Activated T-cell treated with anti-CD3 and anti-CD28 coated beads for 48 hours (primary cell): ENCODE measurements at regions not wholly inside any gene's neighbourhood (a gene's known extent, or its start where the extent isn't known, plus 50 kb on each side); places are given as distances from the start of the nearest gene placed in this dataset.
A peak's percentile ranks its signal among the peaks of the same experiment; 100 is the strongest.
"Not testable (repeated sequence)": the region's sequence is repeated elsewhere in the genome, so short reads cannot be mapped to it uniquely, and the experiment has no call there.

Experiments used
- DNase-seq: peaks from one replicate; pipeline ENCODE4 v3.0.0-alpha.2; 2020; ENCODE audit warnings: low read depth

DNA sequence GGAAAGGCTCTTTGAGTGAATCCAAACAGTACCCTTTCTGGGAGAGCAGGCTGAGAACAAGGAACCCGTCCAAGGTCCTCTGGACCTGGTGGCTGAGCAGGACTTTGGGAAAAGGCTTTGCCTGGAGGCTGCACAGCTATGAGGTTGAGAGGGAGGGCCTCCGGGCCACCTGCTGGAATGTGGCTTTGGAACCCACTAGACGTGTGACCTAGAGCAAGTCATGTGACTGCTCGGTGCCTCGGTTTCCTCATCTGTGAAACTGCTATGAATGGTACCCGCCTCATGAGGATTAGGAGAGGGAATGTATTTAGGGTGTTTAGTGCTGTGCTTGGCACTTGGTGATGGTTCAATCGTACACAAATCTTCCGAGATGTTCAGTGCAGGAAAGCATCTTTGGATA, 50.4 kb downstream of the HAPSTR1 start:
- DNase-seq: no peak

DNA sequence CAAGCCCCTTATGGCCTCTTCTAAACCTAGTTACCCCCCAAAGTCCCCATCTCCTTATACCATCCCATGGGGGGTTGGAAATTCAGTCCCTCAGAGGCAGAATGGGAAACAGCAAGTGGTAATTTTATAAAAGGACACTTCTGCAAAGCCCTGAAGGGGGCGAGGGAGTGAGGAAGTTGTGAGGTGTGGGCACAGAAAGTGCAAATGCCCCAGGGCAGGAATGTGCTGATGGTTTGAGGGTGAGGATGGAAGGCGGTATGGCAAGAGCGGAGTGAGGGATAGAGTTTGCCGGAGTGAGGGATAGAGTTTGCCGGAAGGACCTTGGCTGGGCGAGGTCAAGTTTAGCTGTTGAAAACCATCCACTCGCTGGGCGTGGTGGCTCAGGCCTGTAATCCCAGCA, 52.7 kb downstream of the HAPSTR1 start:
- DNase-seq: no peak

DNA sequence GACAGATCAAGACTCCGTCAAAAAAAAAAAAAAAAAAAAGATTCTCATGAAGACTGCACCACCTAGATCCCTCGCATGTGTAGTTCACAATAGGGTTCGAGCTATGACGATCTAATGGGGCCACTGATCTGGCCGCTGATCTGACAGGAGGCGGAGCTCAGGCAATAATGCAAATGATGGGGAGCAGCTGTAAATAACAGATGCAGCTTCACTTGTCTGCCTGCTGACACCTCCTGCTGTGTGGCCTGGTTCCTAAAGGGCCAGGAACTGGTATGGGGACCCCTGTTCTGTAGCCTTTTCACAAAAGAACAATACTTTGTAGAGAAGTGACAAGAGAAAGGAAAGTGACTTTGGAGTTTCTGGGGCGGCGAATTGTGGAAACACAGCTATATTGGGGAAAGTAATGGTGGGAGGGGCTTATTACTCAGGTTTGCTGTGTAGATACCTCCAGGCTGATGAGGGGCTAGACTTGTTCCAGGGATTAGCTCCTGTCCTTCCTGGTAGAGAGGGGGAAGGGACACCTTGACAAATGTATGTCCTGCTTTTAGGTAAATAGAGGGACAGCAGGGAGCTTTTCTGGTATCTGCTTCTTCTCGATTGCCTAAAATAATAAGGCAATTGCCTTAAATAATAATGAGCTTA, 57.1 kb downstream of the HAPSTR1 start:
- no peak for DNase-seq

DNA sequence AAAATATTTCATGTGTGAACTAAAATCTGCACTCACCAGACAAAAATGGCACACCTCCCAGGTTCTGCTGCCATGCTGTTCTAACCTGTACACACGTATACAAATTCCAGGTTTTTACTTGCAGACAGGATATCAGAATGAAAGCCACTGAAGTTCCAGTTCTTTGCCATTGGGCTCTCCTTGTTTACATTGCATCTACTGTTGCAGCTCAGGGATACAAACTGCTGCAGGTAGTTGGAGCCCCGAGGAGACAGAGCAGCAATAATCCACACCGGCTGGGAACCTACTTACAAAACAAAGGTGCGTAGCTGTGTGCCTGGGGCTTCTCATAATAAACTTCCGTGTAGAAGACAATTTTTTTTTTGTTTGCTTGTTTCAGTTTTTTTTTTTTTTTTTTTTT, 59.6 kb downstream of the HAPSTR1 start:
- no peak for DNase-seq

DNA sequence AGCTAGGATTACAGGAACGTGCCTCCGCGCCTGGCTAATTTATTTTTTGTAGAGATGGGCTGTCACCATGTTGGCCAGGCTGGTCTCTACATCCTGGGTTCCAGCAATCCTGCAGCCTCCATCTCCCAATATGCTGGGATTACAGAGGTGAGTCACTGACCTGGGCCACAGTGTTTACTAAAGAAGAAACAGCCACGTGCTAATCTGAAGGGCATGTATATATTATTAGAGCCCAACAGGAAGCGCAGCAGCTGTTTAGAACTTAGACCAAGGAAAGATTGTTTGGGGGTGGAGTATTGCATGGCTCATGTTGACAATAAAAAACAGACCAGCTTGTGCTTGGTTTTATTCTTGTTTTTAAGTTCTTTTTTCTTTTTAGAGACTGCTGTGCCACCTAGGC, 60.2 kb downstream of the HAPSTR1 start:
- DNase-seq: no peak

DNA sequence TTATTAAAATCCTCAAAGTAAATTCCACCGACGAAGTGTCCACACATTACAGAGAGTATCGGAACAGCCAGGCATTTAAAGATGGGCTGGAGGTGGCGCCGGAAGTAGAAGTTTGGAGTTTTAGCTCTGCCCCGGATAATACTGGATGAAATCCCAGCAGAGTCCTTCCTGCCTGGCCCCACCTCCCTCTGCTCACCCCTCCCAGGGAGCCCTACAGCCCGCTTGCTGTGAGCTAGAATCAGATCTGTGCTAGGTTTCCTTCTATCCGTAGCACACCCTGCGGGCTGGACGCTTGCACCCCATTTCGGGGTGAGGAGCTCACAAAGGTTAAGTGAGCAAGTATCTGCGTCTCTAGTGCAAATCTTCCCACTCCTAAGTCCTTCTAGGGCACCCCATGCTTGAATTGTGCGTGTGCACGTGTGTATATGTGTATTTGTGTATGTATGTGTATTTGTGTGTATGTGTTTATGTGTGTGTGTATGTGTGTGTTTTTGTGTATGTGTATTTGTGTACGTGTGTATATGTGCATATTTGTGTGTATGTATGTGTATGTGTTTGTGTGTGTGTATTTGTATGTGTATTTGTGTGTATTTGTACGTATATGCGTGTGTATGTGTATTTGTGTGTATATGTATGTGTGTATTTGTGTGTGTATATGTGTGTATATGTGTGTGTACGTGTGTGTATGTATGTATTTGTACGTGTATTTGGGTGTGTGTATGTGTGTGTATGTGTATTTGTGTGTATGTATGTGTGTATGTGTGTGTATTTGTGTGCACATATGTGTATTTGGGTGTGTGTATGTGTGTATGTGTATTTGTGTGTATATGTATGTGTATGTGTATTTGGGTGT, 61.4 kb downstream of the HAPSTR1 start:
- no peak for DNase-seq

DNA sequence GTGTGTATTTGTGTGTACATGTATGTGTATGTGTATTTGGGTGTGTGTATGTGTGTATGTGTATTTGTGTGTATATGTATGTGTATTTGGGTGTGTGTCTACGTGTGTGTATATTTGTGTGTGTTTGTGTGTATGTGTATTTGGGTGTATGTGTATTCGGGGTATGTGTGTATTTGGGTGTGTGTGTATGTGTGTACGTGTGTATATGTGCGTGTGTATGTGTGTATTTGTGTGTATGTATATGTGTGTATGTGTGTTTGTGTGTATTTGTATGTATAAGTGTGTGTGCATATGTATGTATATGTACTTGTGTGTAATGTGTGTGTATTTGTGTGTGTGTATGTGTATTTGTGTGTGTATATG, 62.0 kb downstream of the HAPSTR1 start:
- DNase-seq: no peak

DNA sequence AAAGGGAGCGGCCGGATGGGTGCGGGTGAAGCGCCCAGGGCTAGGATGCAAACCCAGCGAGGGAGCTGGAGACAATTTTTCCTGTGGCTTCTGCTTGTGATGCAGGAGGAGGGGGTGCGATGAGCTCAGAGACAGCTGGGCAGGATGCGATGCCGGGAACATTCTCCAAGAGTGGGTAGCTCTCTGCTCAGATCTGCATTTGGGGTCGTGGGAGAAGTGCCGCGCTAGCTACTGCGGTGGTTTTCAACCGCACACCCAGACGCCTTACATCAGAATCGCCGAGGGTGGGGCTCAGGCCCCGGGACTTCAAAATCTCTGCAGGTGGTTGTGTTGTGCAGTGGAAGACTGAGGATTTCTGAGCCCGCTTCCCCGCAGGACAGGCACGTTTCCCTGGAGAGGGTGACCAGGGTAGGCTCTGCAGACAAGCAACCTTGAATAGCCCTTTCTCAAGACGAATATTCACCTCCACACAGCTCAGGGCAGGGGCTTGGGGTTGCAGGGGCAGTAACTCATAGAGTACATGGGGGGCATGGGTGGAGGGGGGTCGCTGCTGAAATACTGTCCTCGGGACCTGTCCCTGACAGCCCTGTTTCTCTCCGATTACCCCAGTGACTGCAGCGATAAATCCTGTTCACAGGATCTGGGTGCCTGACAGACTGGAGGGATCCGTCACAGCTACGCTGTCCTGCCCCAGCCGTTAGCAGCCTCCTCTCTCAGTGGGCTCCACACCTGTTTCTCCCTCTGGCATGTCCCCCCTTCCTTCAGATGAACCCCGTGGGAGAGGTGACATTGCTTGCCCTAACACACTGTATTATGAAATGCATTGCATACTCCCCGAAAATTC, 63.3 kb downstream of the HAPSTR1 start:
- no peak for DNase-seq

DNA sequence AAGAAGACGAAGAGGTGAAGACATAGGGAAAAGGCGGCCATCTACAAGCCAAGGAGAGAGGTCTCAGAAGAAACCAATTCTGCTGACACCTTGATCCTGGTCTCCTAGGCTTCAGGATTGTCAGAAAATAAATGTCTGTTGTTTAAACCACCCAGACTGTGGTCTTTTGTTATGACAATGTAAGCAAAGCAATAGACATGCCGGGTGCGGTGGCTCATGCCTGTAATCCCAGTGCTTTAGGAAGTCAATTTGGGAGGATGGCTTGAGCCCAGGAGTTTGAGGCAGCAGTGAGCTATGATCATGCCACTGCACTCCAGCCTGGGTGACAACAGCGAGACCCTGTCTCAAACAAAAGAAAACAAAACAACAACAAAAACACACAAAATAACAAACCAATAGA, 64.4 kb downstream of the HAPSTR1 start:
- no peak for DNase-seq

DNA sequence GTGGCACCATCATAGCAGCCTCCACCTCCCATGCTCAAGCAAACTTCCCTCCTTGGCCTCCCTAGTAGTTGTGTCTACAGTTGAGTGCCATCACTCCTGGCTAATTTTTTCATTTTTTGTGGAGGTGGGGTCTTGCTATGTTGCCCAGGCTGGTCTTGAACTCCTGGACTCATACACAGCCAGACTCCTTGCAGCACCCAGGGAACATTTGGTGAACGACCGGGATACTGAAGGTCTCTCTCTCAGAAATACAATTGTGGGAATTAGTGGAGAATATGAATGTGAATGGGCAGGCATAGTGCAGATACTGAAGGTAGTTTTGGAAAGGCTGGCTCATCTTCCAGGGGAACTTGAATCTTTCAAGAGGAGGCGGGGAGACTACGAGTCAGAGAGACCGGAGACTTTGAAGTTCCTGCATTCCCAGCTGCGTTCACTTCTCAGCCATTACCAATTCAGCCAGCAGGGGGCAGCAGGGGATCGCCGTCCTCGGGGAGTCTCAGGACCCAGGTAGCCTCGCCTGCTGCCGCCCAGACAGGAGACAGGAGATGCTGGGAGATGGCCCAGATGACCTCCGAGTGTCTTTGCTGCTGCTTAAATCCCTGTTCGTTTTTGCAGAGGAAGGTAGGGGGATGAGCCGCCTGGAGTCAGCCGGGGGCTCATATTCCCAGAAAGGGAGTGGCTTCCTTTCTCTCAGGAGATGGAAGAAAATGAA, 68.6 kb downstream of the HAPSTR1 start:
- peak; percentile 49 for DNase-seq

DNA sequence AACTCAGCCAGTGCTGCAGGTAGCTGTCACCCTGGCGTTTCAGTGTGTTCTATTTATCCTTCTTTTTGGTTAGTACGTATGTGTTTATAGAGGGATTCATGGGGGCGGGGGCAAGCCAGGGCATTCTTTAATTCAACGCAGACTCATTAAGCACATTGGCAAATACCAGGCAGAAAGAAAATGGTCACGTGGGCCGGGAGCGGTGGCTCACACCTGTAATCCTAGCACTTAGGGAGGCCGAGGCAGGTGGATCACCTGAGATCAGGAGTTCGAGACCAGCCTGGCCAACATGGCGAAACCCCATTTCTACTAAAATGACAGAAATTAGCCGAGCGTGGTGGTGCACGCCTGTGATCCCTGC, 69.1 kb downstream of the HAPSTR1 start:
- DNase-seq: no peak

DNA sequence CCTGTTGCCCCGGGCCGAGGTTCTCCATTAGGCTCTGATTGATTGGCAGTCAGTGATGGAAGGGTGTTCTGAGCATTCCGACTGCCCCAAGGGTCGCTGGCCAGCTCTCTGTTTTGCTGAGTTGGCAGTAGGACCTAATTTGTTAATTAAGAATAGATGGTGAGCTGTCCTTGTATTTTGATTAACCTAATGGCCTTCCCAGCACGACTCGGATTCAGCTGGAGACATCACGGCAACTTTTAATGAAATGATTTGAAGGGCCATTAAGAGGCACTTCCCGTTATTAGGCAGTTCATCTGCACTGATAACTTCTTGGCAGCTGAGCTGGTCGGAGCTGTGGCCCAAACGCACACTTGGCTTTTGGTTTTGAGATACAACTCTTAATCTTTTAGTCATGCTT, 74.2 kb downstream of the HAPSTR1 start:
- no peak for DNase-seq

DNA sequence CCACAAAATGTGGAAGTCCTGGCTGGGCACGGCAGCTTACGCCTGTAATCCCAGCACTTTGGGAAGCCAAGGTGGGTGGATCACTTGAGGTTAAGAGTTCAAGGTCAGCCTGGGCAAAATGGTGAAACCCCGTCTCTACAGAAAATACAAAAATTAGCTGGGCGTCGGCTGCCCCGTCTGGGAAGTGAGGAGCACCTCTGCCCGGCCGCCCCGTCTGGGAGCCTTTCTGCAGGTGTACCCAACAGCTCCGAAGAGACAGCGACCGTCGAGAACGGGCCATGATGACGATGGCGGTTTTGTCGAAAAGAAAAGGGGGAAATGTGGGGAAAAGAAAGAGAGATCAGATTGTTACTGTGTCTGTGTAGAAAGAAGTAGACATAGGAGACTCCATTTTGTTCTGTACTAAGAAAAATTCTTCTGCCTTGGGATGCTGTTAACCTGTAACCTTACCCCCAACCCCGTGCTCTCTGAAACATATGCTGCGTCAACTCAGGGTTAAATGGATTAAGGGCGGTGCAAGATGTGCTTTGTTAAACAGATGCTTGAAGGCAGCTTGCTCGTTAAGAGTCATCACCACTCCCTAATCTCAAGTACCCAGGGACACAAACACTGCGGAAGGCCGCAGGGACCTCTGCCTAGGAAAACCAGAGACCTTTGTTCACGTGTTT, 75.0 kb downstream of the HAPSTR1 start:
- DNase-seq: not testable (repeated sequence)

DNA sequence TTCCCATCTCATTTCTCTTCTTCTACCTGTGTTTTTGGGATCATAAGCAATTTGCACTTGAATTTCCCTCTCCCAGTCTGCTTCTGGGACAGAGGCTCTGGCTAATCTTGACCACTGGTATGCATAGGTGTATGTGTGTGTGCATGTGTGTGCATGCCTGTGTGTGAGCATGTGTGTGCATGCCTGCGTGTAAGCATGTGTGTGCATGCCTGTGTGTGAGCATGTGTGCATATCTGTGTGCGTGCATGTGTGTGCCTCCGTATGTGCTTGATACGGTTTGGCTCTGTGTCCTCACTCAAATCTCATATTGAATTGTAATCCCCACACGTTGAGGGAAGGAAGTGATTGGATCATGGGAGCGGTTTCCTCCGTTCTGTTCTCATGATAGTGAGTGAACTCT, 77.7 kb downstream of the HAPSTR1 start:
- no peak for DNase-seq

DNA sequence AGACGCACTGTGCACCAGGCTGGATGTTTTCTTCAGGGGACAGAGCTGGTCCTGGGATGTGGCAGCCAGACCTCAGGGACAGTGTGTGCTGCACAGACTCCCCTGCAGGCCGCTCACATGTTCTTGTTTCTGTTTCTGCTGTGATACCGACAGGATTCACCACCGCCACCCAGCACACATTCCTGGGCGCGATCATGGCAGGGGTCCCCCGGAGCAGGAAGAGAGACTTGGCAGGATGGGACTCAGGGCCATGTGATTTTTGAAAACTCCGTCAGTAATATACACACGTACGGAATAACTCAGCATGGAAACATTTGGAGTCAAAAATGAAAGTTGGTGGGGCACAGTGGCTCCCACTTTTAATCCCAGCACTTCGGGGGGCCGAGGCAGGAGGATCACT, 79.0 kb downstream of the HAPSTR1 start:
- DNase-seq: no peak

DNA sequence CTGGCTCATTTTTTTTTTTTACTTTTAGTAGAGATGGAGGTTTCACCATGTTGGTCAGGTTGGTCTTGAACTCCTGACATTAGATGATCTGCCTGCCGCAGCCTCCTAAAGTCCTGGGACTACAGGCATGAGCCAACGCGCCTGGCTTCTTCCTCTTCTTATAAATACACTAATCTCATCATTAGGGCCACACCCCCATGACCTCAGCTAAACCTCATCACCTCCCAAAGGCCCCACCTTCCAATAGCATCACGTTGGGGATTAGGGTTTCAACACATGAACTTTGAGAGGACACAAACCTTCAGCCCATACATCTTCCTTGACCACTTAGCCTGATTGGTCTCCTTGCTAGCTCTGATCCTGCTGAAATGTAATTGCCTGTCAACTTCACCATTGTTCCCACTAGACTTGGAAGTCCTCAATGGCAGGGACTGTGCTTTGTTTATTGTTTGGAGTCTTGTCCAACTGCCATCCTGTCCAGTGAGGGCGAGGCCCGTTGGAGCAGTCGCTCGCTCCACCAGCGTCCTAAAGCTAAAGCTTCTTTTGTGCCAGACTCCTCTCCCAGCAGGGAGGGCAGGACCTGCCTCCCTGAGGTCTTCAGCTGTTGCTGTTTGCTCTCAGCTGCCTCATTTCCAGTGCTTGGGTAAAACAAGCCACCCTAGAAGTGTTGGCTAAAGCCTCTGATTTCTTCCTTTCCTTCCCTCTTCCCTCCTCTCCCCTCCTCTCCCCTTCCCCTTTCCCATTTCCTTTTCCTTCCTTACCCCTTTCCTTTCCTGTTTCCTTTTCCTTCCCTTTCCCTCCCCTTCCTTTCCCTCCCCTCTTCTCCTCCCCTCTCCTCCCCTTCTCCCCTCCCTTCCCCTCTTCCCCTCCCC, 85.3 kb downstream of the HAPSTR1 start:
- DNase-seq: no peak

DNA sequence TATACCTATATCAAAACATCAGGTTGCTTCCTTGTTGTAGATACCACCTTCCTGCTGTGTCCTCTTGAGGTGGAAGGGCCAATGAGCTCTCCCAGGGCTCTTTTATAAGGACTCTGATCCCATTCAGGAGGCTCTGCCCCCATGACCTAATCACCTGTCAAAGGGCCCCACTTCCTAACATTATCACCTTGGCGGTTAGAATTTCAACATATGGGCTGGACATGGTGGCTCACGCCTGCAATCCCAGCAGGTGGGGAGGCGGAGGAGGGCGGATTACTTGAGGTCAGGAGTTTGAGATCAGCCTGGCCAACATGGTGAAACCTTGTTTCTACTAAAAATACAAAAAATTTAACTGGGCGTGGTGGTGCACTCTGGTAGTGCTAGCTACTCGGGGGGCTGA, 86.4 kb downstream of the HAPSTR1 start:
- DNase-seq: no peak

DNA sequence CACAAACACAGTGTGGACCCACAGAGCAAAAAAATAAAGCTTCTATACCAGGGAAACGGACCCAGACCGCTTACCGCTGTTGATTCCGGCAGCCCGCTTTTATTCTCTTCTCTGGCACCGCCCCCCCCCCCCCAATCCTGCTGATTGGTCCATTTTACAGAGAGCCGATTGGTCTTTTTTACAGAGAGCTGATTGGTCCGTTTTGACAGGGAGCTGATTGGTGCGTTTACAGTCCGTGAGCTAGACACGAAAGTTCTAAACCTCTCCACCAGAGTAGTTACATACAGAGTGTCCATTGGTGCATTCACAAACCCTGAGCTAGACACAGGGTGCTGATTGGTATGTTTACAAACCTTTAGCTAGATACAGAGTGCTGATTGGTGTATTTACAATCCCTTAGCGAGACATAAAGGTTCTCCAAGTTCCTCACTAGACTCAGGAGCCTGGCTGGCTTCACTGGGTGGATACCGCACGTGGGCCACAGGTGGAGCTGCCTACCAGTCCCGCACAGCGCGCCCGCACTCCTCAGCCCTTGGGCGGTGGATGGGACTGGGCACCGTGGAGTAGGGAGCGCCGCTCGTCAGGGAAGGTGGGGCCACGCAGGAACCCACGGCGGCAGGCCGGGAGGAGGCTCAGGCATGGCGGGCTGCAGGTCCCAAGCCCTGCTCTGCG, 92.4 kb downstream of the HAPSTR1 start:
- DNase-seq: no peak

DNA sequence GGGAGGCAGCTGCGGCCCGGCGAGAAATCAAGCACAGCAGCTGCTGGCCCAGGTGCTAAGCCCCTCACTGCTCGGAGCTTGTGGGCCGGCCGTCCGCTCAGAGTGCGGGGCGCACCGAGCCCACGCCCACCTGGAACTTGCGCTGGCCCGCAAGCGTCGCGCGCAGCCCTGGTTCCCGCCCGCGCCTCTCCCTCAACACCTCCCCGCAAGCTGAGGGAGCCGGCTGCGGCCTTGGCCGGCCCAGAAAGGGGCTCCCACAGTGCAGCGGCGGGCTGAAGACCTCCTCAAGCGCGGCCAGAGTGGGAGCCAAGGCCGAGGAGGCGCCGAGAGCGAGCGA, 92.9 kb downstream of the HAPSTR1 start:
- no peak for DNase-seq

DNA sequence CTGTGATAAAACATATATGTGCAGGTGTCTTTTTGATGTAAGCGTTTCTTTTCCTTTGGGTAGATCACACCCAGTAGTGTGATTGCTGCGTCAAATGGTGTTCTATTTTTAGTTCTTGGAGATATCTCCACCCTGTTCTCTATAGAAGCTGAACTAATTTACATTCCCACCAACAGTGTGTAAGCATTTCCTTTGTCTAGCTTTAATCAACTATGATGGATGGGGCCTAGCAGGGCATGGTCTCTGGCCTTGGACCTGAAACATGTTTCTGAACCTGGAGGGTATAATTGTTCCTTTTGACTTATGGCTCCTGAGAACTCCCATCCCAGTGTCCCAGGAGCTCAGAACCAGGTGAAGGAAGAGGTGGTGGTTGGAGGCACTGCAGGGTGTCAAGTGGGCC, 93.9 kb downstream of the HAPSTR1 start:
- no peak for DNase-seq
